EH (cell line): ENCODE measurements at regions not wholly inside any gene's neighbourhood (a gene's known extent, or its start where the extent isn't known, plus 50 kb on each side); places are given as distances from the start of the nearest gene placed in this dataset.
A peak's percentile ranks its signal among the peaks of the same experiment; 100 is the strongest.
"Not testable (repeated sequence)": the region's sequence is repeated elsewhere in the genome, so short reads cannot be mapped to it uniquely, and the experiment has no call there.

Experiments used
- DNase-seq: peaks from one replicate; pipeline ENCODE4 v3.0.0-alpha.2; 2015; ENCODE audit warnings: low read depth

- DNase-seq = not testable (repeated sequence)
Measured at GRCh38 chr11:112714340-112714739, 246.9 kb upstream of the NCAM1 start.

- no peak for DNase-seq
Measured at GRCh38 chr11:112715056-112715455, 246.2 kb upstream of the NCAM1 start.

GRCh38 chr11:112718483-112718882 lies 242.7 kb upstream of the NCAM1 start:
- no peak for DNase-seq

- DNase-seq = no peak
Measured at GRCh38 chr11:112719736-112720525, 241.3 kb upstream of the NCAM1 start.

DNA sequence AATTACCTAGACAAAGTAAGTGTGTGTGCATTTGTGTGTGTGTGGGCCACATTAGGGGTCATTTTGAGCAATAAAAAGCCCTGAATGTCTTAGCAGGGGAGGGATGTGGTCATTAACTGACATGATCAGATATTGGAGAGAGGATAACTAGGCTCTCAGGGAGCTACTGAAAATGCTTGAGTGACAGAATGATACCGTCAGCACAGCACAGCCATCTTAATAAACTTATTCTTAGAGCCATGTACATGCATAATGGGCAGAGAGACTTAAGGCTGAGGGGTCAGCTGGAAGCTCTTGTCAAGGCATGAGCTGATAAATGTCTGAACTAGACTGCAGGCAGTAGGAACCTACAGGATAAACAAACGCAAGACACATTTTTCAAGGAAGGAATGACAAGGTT lies 239.1 kb upstream of the NCAM1 start:
- no peak for DNase-seq

DNA sequence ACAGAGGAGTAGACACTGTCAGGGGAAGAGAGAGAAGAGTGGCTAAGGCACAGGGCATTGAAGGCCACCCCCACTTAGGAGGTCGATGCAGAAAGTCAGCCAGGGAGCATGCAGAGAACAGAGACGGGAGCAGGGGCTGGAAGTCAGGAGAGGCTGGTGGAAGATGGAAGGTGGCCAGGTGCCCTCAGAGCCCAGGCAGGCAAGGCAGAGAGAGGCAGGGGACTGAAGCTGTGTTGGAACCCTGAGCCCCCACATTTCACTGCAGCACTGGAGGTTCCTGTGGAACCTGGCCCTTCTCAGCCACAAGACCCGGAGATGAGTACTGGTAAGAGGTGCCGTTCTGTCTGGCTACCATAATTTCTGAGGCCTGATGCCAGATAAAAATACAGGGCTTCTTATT lies 238.3 kb upstream of the NCAM1 start:
- no peak for DNase-seq

DNA sequence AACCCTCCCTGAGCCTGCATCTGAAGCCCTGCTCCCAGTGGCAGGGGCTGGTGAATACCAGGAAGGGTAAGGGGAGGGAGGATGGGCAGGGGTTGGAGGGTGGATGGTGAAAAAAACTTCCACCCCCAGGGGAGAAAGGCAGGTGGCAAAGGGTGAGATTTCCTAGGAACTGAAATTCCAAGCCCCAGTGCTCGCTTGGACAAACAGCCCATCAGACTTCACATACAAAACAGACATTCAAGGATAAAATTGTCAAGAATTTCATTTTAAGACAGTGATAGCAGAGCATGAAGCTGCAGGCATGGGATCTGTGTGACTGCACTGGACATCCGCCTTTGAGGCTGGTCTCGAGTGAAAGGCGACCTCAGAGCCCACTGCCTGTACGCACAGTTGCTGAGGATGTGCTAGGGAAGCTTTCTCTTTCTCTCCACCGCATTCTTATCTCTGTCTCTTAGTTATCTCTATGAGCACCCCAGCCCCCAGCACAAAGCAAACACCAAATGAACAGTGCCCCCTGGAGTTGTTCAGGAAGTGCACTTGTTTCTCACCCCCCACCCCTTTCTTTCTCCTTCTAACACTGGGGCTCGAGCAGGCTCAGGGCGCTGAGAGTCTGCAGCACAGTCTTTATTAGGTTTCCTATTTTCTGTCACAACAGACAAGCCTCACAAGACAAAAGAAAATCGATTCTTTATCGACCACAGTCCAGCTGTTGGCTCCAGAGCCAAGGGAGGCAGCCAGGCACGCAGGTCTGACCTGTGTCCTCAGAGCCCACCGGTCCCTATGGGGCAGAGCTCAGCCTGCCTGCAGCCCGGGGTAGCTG lies 237.3 kb upstream of the NCAM1 start:
- DNase-seq = no peak

GRCh38 chr11:112724496-112724790 lies 236.8 kb upstream of the NCAM1 start:
- DNase-seq = no peak

DNA sequence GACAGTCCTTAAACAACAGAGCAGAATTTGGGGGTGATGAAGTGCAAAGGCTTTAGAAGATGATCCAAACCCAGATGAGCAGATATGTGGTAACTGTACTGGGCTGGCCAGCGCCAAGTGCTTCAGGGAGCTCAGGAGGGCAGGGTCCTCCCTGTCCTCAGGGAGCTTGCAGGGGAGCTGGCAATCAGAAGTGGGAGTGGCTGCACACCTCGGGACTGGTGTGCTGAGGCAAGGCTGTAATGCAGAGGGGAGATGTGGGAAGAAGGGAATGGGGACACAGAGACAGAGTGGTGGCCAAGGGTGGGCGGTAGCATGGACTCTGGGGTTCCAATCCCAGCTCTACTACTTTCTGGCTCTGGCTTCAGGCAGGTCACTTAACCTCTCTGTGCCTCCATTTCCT lies 235.6 kb upstream of the NCAM1 start:
- DNase-seq = no peak

DNA sequence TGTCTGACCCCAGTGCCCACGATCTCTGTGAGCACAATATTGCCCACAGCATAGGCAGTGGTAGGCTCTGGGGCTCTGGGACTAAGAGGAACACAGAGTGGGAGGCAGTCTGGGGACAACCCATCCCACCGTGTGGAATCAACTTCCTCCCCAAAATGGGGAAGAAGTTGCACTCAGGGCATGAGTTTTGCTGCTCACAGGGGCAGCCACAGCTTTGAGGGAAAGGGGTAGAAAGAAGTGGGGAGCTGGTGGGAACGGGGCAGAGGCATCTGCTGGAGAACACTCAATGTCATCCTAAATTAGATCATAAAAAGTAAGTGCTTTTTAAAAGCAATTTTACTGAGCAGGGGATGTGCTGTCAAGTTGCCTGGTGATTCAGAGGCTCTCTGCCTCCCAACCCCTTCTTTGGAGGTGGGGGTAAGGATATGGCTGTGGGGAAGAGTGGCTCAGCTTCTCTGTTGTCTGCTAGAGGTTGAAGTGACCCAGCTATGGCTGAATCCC lies 233.8 kb upstream of the NCAM1 start:
- DNase-seq = no peak

DNA sequence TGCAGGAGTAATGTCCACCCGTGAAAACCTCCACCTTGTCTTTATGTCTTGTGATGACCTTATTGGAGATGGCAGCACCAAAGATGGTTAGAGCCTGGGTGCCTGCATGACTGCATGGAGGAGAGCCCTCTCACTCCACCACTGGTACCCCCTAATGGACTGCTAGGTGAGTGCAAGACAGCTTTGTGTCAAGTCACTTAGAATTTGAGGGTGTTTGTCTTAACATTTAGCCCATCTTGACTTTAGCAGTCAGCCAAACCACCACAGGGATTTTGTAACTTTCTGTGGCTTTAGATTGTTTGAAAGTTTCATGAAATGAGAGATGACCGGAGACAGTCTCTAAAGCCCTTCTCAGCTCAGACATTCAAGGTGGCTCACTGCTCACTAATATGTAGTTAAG lies 232.9 kb upstream of the NCAM1 start:
- no peak for DNase-seq

DNA sequence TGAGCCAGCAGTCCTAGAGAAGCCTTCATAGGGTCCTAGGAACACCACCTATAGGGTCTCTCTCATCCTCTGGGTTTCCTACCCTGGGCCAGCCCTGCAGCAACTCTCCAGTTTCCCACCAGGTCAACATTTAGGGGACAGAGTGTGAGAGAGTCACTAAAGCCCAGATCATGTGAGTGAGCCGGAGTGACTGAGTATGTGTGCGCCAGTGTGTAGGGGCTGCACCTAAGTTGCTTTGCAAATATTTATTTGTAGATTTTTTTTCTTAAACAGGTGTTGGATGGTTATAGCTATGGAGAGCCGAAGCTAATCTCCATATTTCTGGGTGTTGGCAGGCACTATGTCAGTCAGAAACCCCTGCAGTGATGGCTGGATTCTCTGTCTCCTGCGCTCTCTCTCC lies 232.5 kb upstream of the NCAM1 start:
- no peak for DNase-seq

DNA sequence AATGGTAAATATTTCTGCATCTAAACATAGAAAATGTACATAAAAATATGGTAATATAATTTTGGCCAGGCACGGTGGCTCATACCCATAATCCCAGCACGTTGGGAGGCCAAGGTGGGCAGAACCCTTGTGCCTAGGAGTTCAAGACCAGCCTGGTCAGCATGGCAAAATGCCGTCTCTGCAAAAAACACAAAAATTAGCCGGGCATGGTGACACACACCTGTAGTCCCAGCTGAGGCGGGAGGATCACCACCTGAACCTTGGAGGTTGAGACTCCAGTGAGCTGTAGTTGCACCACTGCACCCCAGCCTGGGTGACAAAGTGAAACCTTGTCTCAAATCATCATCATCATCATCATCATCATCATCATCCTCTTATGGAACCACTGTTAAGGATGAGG lies 230.6 kb upstream of the NCAM1 start:
- no peak for DNase-seq

DNA sequence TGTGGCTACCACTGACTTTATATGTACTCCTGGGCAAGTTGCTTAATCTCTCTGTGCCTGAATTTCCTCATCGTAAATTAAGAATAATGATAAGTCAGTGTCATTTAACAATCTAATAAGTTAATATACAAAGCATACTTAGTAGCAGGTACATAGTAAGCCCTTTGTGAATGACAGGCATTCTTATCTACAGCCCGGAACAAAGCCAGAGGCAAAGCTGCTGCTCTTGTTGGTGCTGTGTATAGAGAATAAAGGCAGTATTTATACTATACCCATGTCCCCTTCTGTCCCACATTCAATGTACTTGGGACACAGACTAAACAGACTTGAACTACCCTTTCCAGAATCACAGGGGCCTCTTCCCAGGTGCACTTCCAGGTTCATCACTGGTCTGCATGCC lies 229.7 kb upstream of the NCAM1 start:
- DNase-seq = no peak

DNA sequence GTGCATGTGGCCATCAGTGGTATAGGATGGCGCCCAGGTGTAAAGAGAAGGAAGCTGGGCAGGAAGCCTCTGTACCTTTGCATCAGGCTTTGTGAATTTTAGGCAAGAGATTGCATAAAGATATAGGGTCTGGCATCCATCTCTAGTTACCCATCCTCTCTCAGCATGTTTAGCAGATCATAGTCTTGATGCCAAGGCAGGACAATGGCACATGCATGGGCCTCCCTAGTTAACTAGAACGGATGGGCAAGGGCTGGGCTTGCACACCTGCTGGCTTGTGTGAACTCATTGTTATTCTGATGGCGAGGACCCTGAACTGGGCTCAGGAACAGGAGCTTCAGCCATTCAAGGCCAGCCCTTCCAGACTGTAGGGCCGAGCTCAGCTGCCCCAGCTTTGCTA lies 229.2 kb upstream of the NCAM1 start:
- DNase-seq = no peak

DNA sequence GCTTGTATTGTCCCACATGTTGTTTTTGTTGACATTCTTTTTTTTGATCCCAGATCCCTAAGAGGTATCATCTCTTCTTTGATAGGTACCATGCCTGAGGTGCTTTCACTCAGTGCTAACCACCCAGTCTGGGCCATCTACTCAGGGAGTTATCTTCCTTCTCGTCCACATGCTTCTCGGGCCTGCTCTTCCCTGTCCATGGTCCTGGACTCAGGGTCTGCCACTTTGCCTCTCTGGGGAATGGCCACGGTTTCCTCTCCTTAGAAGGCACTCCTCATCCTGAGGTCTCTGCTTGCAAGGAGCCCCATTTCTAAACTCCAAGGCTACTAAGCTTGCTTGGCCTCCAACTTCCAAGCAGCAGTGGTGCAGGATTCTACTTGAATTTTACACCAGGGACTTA lies 227.0 kb upstream of the NCAM1 start:
- peak; percentile 52 for DNase-seq

DNA sequence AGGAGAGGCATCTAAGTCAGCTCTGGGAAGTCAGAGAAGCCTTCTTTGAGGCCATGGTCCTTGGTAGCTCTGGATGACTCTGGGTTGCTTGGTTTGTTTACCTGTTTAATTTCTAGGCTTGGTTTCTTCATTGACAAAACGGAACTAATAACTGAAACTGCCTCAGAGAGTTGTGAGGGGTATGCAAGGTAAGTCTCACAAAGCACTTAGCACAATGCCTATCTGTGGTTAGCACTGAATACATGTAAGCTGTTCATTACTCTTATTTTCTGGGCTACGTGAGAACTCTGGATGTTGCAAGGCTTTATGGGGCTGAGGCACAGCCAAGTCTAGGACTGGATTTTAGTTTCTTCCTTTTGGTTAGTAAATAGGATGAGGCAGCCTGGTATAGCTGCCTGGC lies 225.8 kb upstream of the NCAM1 start:
- no peak for DNase-seq

- DNase-seq = no peak
Measured at GRCh38 chr11:112744041-112744440, 217.2 kb upstream of the NCAM1 start.

DNA sequence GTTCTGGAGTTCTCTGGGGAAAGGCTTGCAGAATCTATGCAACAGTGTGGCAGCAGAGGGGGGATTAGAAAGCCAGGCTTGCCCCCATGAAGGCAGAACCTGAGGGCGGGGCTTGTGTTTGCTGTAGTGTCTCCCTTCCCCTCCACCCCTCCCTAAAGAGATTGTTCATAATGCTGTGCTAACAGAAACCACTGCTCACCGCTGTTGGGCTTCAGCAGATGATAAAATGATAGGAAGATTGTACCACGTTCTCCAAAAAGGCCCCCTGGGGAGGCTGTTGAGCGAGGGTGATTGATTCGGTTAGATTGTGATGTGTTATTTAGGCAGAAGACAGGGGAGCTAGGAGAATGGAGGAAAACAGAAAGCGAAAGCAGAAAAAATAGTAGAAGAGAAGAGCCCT lies 215.2 kb upstream of the NCAM1 start:
- DNase-seq = no peak

- no peak for DNase-seq
Measured at GRCh38 chr11:112748252-112748651, 213.0 kb upstream of the NCAM1 start.

DNA sequence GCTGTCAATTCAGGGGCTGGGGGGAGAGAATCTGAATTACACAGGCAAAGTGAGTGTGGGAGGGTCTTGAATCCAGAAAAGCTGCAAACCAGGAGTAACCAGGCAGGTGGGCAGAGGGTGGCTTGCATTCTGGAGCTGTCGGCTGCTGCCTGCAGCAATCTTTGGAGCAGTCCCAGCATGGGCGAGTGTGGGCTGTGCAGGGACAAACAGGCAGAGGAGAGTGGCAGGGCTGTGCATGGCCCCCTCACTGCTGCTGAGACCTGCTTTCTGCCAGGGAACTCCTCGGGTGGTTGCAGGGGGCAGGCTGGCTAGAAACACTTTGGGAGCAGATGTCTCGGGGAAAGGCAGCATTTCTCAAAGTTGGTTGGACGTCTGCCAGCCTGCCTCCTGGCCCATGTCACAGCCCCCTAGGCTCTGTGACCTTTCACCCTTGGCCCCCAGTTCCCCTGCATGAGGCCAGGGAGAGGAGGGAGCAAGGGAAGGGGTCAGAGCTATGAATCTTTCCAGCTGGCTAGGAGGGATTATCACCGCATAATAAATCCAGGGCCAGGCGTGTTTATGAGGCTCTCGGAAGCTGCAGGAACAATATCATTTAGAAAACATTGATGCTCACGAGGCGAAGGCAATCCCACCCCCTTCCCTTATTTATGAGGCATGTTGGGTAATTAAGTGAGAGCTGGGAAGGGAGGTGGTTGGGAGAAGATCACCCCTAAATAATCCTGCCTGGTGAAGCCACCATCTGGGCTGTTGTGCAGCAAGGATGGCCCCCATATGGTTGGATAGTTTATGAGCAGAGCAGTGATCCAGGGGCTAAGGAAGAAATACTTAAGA lies 212.3 kb upstream of the NCAM1 start:
- no peak for DNase-seq

DNA sequence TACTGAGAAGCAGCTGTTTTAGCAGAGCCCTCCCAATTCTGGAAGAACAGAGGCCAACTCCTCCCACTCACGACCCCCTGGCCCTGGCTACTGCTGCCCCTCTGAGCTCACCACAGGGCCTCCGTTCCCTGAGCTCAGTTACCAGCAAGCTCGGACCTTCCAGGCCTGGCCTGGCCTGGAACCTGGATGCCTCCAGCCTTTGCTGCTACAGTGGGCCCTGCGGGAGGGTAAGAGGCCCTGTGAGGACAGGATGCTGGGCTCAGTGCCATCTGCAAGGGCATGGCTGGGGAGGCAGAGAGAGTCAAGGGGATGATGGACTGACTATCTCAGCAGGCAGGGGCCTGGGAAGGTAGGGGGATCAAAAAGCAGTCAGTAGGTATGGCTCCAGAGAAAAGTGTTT lies 209.9 kb upstream of the NCAM1 start:
- no peak for DNase-seq

GRCh38 chr11:112751772-112752171 lies 209.4 kb upstream of the NCAM1 start:
- DNase-seq = no peak
